ENCODE measurements at regions not wholly inside any gene's neighbourhood (a gene's known extent, or its start where the extent isn't known, plus 50 kb on each side); places are given as distances from the start of the nearest gene placed in this dataset.
"Not testable (repeated sequence)": the region's sequence is repeated elsewhere in the genome, so short reads cannot be mapped to it uniquely, and the experiment has no call there.

GRCh38 chr2:91516669-91517068 lies 2825.2 kb downstream of the RPIA start:
- TF ChIP-seq CTCF (conservative IDR thresholded peaks at IDR 0.05; ENCODE audit: low read depth in 2 of 2); EZH2 (IDR thresholded peaks at IDR 0.05; ENCODE audit: low read depth, unreplicated experiment); ETS1 (IDR thresholded peaks at IDR 0.05); POLR2AphosphoS5 (IDR thresholded peaks at IDR 0.05; ENCODE audit: low read depth); EZH2phosphoT487 (IDR thresholded peaks at IDR 0.05; ENCODE audit: unreplicated experiment); ZNF331 (CRISPR knock-in tag; IDR thresholded peaks at IDR 0.05; ENCODE audit: low read depth); REST (IDR thresholded peaks at IDR 0.05; ENCODE audit: unreplicated experiment); STAT1 (IDR thresholded peaks at IDR 0.05; ENCODE audit: unreplicated experiment); CREB1 (CRISPR knock-in tag; IDR thresholded peaks at IDR 0.05; ENCODE audit: low read depth): not testable (repeated sequence)

Data from GM23338 (cell line).